Activated naive CD4-positive, alpha-beta T cell treated with anti-CD3 and anti-CD28 coated beads, Interleukin-2, amount 50 U/mL, for 72 hours (primary cell): ENCODE measurements at regions not wholly inside any gene's neighbourhood (a gene's known extent, or its start where the extent isn't known, plus 50 kb on each side); places are given as distances from the start of the nearest gene placed in this dataset.
"Not testable (repeated sequence)": the region's sequence is repeated elsewhere in the genome, so short reads cannot be mapped to it uniquely, and the experiment has no call there.

Source experiments
- ATAC-seq, 2 donors: fragments of 150-1000 bp; cut with Tn5 transposase; 2 replicates each; pipeline ENCODE4 v1.10.0; 2021; ENCODE audit warnings: mild to moderate bottlenecking in 2 of 2, moderate library complexity in 2 of 2
- DNase-seq, 2 donors: peaks; one replicate each; pipeline ENCODE4 v3.0.0; 2021 to 2022; ENCODE audit warnings: low spot score in 2 of 2
- H3K27ac Mint-ChIP-seq, 2 donors: one replicate each; pipeline ENCODE4 v1.8.0; 2022; ENCODE audit warnings: mild to moderate bottlenecking in 2 of 2, mixed read lengths in 2 of 2
- H3K36me3 Mint-ChIP-seq, 2 donors: one replicate each; pipeline ENCODE4 v1.8.0; 2022; ENCODE audit warnings: mixed read lengths in 2 of 2
- H3K9me3 Mint-ChIP-seq, 2 donors: one replicate each; pipeline ENCODE4 v1.8.0; 2022; ENCODE audit warnings: mixed read lengths in 2 of 2

DNA sequence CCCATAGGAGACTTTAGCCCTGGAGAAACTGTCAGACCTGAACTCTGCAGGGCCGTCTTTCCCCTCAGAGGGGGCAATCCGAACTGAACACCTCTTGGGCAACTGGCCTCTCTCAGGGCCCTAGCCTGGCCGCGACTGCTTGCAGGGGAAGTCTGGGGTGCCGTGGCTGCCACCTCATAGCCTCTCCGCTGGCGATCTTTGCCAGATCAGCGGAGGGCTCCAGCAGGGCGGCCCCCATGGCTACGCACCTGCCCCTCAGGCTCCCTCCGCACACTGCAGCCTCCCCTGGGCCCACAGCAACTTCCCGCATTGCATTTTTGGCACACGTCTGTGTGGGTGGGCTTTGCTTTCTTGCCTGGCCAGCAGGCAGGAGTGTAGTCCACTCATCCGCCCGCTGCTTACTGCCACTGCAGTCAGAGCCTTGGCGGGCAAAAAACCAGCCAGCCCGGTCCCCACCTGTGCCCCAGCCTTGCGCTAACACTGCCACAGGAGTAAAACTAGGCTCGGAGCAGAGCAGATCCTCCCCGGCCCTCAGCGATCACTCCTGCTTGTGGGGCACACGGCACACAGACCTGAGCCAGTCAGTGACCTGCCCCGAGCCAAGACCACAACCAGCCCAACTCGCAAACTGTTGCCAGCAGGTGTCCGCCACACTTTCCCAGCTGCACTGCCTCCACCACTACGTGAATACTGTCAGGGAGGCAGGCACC is 266.8 kb upstream of the CBLB start:
- H3K36me3 Mint-ChIP-seq = peaks cover 6 to 20% of the 10 kb centered on the region in 2 donors
- no peak overlapping the region for H3K27ac Mint-ChIP-seq
- DNase-seq (no peak), ATAC-seq (no peak)
- H3K9me3 Mint-ChIP-seq = peaks cover 3 to 11% of the 10 kb centered on the region in 2 donors

DNA sequence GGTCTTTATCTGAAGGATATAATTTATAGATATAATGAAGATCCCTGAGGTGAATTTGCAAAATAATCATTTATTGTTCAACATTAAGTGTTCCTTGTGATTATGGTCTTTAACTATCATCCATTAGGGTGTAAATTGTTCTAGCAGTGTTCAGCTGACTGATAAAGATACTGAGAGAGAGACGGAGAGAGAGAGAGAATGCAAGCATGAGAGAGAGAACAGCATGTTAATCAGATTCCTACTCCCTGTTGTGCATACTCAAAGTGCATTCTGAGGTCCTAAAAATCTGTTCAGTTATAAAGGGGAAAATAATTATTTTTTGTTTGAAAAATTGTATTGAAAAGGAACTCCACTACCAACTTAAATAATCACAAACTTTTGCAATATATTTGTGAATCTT is 271.0 kb upstream of the CBLB start:
- no peak for ATAC-seq
- Mint-ChIP-seq H3K27ac (no peak overlapping the region), H3K36me3 (peaks cover 6 to 19% of the 10 kb centered on the region in 2 donors)

DNA sequence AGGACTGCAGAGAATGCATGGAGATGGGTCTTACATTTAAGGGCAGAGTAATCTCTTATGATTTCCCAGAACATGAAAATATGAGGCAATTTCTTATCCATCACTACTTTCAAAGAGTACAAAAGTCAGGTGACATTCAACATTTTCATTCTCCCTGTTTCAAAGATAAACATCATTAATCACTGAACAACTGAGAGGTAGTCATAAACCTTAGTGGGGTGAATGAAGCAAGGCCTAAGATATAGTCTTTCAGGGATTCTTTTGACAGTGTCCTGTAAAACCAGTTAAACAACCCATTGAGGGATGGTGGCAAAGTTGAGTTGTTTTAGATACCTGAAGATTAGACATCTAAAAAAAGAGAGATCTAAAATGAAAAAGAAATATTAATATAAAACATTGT is 271.6 kb upstream of the CBLB start:
- H3K27ac Mint-ChIP-seq = no peak overlapping the region

More for the DNA sequence above, 271.0 kb upstream of the CBLB start:
- DNase-seq = no peak
- H3K9me3 Mint-ChIP-seq = peaks cover 3 to 15% of the 10 kb centered on the region in 2 donors

DNA sequence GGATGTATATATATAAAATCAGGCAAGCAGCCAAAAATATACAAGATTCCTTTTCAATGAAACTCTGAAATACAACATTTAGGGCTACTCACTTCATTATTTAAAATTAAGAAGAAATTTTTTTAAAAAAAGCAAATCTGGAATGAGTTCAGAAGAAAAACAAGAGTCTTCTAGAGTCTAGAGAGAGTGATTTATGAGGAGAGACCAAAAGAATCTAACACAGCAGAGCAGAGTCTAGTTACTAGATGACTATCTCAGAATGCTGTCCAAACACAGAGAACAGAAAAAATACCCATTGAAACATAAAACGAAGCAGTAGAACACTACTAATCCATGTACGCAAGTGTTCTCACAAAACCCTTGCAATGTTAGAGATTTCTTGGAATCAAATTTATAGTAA is 275.2 kb upstream of the CBLB start:
- ATAC-seq = no peak
- H3K27ac Mint-ChIP-seq = no peak overlapping the region
- no peak for DNase-seq
- H3K9me3 Mint-ChIP-seq = peaks cover 20 to 29% of the 10 kb centered on the region in 2 donors
- H3K36me3 Mint-ChIP-seq = peaks cover 17 to 18% of the 10 kb centered on the region in 2 donors

More for the DNA sequence above, 271.6 kb upstream of the CBLB start:
- no peak for ATAC-seq
- no peak for DNase-seq
- H3K36me3 Mint-ChIP-seq = peaks cover 6 to 15% of the 10 kb centered on the region in 2 donors
- peaks cover 6 to 15% of the 10 kb centered on the region in 2 donors for H3K9me3 Mint-ChIP-seq

DNA sequence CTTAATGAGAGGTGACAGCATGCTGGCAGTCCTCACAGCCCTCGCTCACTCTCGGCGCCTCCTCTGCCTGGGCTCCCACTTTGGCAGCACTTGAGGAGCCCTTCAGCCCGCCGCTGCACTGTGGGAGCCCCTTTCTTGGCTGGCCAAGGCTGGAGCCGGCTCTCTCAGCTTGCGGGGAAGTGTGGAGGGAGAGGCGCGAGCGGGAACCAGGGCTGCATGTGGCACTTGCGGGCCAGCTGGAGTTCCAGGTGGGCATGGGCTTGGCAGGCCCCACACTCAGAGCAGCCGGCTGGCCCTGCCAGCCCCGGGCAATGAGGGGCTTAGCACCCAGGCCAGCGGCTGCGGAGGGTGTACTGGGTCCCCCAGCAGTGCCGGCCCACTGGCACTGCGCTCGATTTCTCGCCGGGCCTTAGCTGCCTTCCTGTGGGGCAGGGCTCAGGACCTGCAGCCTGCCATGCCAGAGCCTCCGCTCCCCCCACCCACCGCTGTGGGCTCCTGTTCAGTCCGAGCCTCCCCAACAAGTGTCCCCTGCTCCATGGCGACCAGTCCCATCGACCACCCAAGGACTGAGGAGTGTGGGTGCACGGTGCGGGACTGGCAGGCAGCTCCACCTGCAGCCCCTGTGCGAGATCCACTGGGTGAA is 279.7 kb upstream of the CBLB start:
- Mint-ChIP-seq H3K36me3 (peaks cover 26 to 33% of the 10 kb centered on the region in 2 donors), H3K9me3 (peaks cover 18 to 28% of the 10 kb centered on the region in 2 donors)
- ATAC-seq, H3K27ac Mint-ChIP-seq, DNase-seq: not testable (repeated sequence)

DNA sequence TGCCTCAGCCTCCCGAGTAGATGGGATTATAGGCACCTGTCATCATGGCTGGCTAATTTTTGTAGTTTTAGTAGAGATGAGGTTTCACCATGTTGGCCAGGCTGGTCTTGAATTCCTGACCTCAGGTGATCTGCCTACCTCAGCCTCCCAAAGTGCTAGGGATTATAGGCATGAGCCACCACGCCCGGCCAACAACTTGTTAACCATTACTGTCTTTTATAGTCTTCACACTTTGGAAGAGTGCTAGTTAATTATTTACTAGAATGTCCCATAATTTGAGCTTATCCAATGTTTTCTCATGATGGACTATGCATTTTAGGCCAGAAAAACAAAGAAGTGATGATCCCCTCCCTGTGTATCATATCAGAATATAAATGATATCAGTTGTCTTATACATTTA is 288.6 kb upstream of the CBLB start:
- DNase-seq (no peak), ATAC-seq (no peak)
- peaks cover 0 to under 1% of the 10 kb centered on the region in 2 donors for H3K9me3 Mint-ChIP-seq
- H3K27ac Mint-ChIP-seq = no peak overlapping the region
- peaks cover 0 to under 1% of the 10 kb centered on the region in 2 donors for H3K36me3 Mint-ChIP-seq

DNA sequence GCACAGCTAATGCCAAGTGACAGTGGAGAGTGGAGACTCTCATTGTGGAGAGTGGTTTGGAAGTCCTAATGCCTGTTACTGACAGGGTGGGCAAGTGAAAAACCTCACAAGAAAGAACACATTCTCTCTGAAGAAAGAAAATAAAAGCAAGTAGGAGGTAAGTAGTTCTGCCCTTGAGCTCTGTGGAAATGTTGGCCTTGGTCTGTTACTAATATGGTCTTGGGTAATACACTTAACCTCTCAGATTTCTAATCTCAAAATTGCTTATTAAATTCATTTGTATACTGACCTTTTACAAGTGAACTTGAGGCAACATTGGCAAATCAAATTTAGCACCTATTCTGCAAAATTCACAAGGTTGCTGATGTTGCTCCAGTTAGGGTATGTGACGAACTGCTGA is 291.6 kb upstream of the CBLB start:
- Mint-ChIP-seq H3K36me3 (peaks cover 4 to 19% of the 10 kb centered on the region in 2 donors), H3K27ac (no peak overlapping the region), H3K9me3 (peaks cover 8 to 17% of the 10 kb centered on the region in 2 donors)
- DNase-seq (no peak), ATAC-seq (no peak)

DNA sequence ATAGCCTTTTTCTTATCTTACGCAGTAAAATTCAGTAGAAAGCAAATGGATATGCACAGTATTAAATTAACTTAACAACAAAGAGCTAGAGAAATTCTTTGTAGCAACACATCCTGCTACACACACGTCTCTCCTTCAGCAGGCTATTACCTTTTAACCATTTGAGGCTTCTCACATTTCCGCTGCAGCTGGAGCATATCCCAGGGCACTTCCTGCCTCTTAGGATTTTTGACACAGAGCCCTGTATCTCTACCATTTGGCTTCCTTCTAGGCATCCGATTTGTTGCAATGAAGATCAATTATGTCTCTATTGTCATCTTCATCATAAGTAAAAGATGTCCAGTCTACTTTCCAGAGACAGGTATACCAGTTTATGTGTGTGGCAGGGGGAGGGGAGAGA is 292.4 kb upstream of the CBLB start:
- no peak for ATAC-seq
- Mint-ChIP-seq H3K27ac (no peak overlapping the region), H3K36me3 (peaks cover 4 to 19% of the 10 kb centered on the region in 2 donors), H3K9me3 (peaks cover 8 to 17% of the 10 kb centered on the region in 2 donors)
- DNase-seq = no peak

DNA sequence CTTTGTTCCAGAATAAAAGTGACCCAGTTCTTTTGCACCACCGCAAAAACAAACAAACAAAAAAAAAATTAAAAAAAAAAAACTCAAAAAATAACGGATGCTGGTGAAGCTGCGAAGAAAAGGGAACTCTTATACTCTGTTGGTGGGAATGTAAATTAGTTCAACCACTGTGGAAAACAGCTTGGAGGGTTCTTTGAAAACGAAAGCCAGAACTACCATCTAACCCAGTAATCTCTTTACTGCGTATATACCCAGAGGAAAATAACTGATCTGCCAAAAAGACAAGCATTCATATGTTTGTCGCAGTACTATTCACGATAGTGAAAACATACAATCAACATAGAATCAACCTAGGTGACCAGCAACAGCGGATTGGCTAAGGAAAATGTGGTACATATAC is 298.9 kb upstream of the CBLB start:
- H3K36me3 Mint-ChIP-seq = peaks cover 4 to 20% of the 10 kb centered on the region in 2 donors
- H3K9me3 Mint-ChIP-seq = peaks cover 8 to 18% of the 10 kb centered on the region in 2 donors
- DNase-seq (no peak), ATAC-seq (no peak)
- no peak overlapping the region for H3K27ac Mint-ChIP-seq

DNA sequence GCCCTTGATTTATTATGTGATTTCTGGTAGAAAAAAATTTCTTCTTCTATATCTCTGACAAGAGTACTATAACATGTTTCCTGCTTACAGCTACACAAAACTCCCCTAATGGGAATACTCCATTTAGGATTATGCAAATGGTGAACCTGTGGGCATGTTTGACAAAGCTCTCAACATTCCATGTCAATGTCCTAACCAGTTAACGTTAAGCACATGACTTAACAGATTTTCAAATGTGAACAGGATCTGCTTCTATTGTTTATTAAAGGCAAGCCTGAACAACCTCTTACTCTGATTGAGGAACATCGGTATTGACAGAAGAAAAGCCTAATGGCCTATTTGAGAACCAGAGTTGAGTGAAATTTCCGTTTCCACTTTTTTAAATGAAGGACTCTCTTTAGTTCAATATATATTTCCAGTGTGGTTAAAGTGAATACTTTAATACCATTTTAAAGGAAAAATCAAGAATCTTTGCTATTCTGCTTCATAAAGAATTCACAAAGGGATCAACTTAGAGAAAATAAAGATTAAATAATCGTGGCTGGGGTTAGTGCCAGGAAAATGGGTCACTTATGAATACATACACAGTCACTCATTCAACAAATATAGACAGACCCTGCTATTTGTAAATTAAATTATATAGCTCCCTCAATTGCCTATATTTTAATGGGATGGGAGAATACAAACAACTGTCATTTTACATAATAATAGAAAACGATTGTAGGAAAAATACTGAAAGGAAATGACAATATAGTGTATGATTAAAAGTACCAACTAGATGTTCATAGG is 300.3 kb upstream of the CBLB start:
- ATAC-seq (no peak), DNase-seq (no peak)
- Mint-ChIP-seq H3K36me3 (peaks cover 0 to 8% of the 10 kb centered on the region in 2 donors), H3K9me3 (peaks cover 2 to 8% of the 10 kb centered on the region in 2 donors), H3K27ac (no peak overlapping the region)

DNA sequence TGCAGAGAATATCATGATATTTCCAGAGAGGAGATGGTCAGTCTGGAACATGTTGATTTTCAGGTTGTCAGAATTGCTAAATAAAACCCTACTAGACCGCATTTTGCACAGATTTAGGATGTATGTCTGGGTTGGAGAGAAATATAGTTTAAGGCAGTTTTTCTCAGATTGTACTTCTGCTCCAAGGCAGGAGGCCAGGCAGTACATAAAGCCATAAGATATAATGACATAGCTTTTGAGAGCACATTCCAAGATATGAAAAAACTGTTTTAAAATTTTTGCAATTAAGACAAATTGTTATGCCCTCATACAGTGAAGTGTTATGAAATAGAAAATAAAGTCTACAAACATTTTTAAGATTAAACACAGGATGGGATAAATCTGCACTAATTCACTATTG is 301.8 kb upstream of the CBLB start:
- Mint-ChIP-seq H3K36me3 (peaks cover 6 to 13% of the 10 kb centered on the region in 2 donors), H3K27ac (no peak overlapping the region), H3K9me3 (peaks cover 5 to 6% of the 10 kb centered on the region in 2 donors)
- DNase-seq (no peak), ATAC-seq (no peak)

DNA sequence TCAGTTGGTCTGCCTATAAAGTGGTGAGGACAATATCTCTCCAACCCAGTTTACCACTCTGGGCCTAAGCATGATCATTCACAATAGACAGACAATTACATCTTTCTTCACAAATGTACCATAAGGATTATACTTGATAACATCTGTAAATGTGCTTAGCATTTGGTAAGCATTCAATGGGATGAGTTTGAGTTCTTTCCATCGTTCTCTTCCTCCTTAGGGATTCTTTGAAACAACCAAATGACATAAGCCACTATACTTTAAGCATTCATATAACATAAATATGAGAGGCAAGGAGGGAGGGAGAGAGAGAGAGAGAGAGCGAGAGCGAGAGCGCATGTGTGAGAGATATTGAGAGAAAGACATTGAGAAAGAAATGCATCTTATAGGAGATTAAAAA is 303.3 kb upstream of the CBLB start:
- peak overlapping the region; percentile 48 to 91 for H3K27ac Mint-ChIP-seq
- ATAC-seq (no peak), DNase-seq (no peak)
- peaks cover 6 to 13% of the 10 kb centered on the region in 2 donors for H3K36me3 Mint-ChIP-seq
- H3K9me3 Mint-ChIP-seq = peaks cover 5 to 6% of the 10 kb centered on the region in 2 donors

DNA sequence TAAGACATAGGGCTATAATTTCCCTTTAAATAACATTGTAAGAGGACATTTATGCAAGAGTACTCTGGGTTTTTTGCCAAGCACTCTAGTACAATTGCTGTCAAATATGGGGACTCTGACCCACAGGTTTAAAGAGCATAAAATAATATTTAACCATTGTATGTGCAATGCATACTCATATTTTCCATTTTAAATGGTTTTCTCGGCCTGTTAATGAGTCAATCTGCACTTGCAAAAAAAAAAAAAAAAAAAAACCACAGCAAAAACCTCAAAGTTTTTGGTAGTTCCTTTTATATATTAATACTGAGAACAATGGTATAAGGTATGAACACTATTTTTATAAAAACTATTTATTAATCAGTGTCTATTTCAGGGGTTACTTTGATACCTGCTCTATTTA is 304.0 kb upstream of the CBLB start:
- ATAC-seq = peak; percentile 27 to 48
- Mint-ChIP-seq H3K27ac (peak overlapping the region; percentile 48 to 86), H3K36me3 (peaks cover 6 to 13% of the 10 kb centered on the region in 2 donors), H3K9me3 (peaks cover 5 to 6% of the 10 kb centered on the region in 2 donors)
- DNase-seq = no peak

DNA sequence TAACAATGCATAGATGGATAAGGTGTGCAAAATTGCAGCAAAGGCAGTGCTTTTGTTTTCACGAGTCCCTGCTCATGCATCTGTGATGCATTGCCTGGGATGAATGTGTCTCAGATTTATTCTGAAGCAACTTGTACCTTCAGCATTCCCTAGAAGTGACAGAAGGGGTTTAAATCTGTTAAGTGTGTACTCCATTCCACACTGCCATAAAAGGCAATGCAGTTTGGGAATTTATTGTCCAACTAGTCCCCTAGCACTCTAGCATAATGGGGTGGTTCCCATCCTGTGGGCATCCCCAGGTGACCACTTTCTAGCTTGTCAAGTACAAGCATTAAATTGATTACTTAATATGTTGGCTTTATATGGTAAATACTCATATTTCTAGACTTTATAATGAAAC is 306.5 kb upstream of the CBLB start:
- Mint-ChIP-seq H3K36me3 (peaks cover 10 to 24% of the 10 kb centered on the region in 2 donors), H3K27ac (no peak overlapping the region), H3K9me3 (peaks cover 7 to 12% of the 10 kb centered on the region in 2 donors)
- ATAC-seq (no peak), DNase-seq (no peak)

DNA sequence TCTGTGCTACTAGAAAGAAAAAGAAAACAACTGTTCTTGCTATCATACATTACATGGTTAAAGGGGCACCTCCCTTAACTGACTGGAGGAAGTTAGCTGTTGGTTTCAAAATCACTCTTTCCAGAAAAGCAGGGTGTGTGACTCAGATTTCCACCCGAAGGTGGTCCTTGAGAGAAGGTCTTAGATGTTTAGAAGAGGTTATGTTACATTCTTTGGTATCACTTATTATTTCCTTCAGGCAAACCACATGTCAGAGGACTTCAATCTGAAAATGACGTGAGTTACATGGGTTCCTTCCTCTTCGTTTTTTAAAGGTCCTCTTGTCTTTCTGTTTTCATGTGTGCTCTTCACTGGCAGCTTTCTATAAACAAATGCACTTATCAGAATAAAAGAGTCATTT is 307.9 kb upstream of the CBLB start:
- Mint-ChIP-seq H3K9me3 (peaks cover 7 to 12% of the 10 kb centered on the region in 2 donors), H3K27ac (peak overlapping the region; percentile 90 to 91), H3K36me3 (peaks cover 10 to 22% of the 10 kb centered on the region in 2 donors)
- DNase-seq = peak; percentile 43 to 58
- ATAC-seq = peak; percentile 90 to 94

DNA sequence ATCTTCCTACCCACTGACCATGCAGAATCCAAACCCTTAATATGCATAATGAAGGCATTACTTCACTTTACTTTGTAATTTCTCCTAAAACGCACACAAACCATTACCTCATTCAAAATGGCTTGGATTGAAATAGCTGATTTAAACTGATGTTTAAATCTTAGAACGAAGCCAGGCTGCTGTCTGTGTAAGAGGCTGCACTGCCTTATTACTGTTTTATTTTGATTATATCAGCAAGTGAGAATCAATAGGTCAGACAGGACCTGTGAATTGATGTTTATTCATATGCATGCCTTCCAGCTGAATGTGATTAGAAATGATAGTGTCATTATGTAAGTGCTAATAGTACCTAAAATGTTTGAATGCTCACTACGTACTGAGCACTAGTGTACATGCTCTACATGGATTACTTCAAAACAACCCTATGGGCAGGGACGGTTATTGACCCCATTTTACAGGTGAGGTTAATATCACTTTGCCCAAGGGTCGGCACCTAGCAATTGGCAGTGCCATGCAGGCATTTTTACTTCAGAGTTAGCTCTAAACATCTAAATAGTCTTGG is 314.2 kb upstream of the CBLB start:
- ATAC-seq (no peak), DNase-seq (no peak)
- peaks cover 5 to 13% of the 10 kb centered on the region in 2 donors for H3K36me3 Mint-ChIP-seq
- no peak overlapping the region for H3K27ac Mint-ChIP-seq
- H3K9me3 Mint-ChIP-seq = peaks cover 6 to 7% of the 10 kb centered on the region in 2 donors
